NCI-H345 (cell line): ENCODE measurements at regions not wholly inside any gene's neighbourhood (a gene's known extent, or its start where the extent isn't known, plus 50 kb on each side); places are given as distances from the start of the nearest gene placed in this dataset.

Source experiments
- DNase-seq: peaks from one replicate; lab custom pipeline; 2025; lab: John Stamatoyannopoulos, UW

- DNase-seq = no peak
These were observed 78.6 kb upstream of the RGMB start for GRCh38 chr5:98694902-98695301.

GRCh38 chr5:98698359-98698758 lies 75.1 kb upstream of the RGMB start:
- DNase-seq = no peak

GRCh38 chr5:98700730-98701129 lies 72.7 kb upstream of the RGMB start:
- DNase-seq = no peak

GRCh38 chr5:98705841-98706240 lies 67.6 kb upstream of the RGMB start:
- no peak for DNase-seq

- DNase-seq = no peak
These were observed 63.8 kb upstream of the RGMB start for GRCh38 chr5:98709681-98710080.

GRCh38 chr5:98713027-98713426 lies 60.4 kb upstream of the RGMB start:
- DNase-seq = no peak

GRCh38 chr5:98713856-98714255 lies 59.6 kb upstream of the RGMB start:
- DNase-seq = no peak

- DNase-seq = no peak
These were observed 58.7 kb upstream of the RGMB start for GRCh38 chr5:98714710-98715288.

- DNase-seq = no peak
These were observed 52.1 kb upstream of the RGMB start for GRCh38 chr5:98721231-98721928.

GRCh38 chr5:98722188-98722587 lies 51.3 kb upstream of the RGMB start:
- DNase-seq = no peak

GRCh38 chr5:98723061-98723460 lies 50.4 kb upstream of the RGMB start:
- no peak for DNase-seq
